ENCODE measurements at regions not wholly inside any gene's neighbourhood (a gene's known extent, or its start where the extent isn't known, plus 50 kb on each side); places are given as distances from the start of the nearest gene placed in this dataset.

- no peak overlapping the region for H3K27ac ChIP-seq (ENCODE audit: low read depth, low read length)
- no peaks in the 10 kb centered on the region for H3K4me1 ChIP-seq (ENCODE audit: insufficient read depth, low read length)
- no peak overlapping the region for H3K4me3 ChIP-seq (ENCODE audit: low read length in 2 of 2)
- no peaks in the 10 kb centered on the region for H3K36me3 ChIP-seq (ENCODE audit: insufficient read depth, low read length)
- peaks cover 0 to 5% (median 0%) of the 10 kb centered on the region in 8 donors for H3K9me3 Mint-ChIP-seq
- no peaks in the 10 kb centered on the region for H3K36me3 Mint-ChIP-seq
- intact Hi-C loops (cut with micrococcal nuclease), result no loop called here
- H3K27me3 Mint-ChIP-seq, result peaks cover 4 to 13% of the 10 kb centered on the region in 2 donors
- H3K4me3 Mint-ChIP-seq, result no peak overlapping the region
- H3K27me3 ChIP-seq (ENCODE audit: insufficient read depth, low read length), result no peaks in the 10 kb centered on the region
- DNase-seq, result no peak
- POLR2A ChIA-PET (ENCODE audit: partially characterized antibody), result no interaction called here
- peak overlapping the region in 1 of 7 donors; percentile 71 for H3K27ac Mint-ChIP-seq
- H3K9me3 ChIP-seq (ENCODE audit: control insufficient read depth in 1 of 2, low read length in 2 of 2), result no peaks in the 10 kb centered on the region
- CTCF ChIA-PET (ENCODE audit: partially characterized antibody), result no interaction called here
- H3K4me1 Mint-ChIP-seq, result no peaks in the 10 kb centered on the region
These were observed 88.8 kb upstream of the ALDH1A3 start for GRCh38 chr15:100790786-100791265.

GRCh38 chr15:100794008-100794407 lies 85.6 kb upstream of the ALDH1A3 start:
- intact Hi-C loops (cut with micrococcal nuclease), result no loop called here
- CTCF ChIA-PET (ENCODE audit: partially characterized antibody), result no interaction called here
- POLR2A ChIA-PET (ENCODE audit: partially characterized antibody), result no interaction called here
- H3K9me3 ChIP-seq (ENCODE audit: control insufficient read depth in 1 of 2, low read length in 2 of 2), result no peaks in the 10 kb centered on the region
- DNase-seq, result no peak
- no peak overlapping the region for H3K4me3 ChIP-seq (ENCODE audit: low read length in 2 of 2)
- Mint-ChIP-seq H3K27me3 (peaks cover 6 to 12% of the 10 kb centered on the region in 2 donors), H3K9me3 (peaks cover 0 to 10% (median under 1%) of the 10 kb centered on the region in 8 donors), H3K4me3 (no peak overlapping the region), H3K4me1 (no peaks in the 10 kb centered on the region), H3K27ac (no peak overlapping the region), H3K36me3 (no peaks in the 10 kb centered on the region)
- H3K27ac ChIP-seq (ENCODE audit: low read depth, low read length), result no peak overlapping the region
- no peaks in the 10 kb centered on the region for H3K27me3 ChIP-seq (ENCODE audit: insufficient read depth, low read length)
- no peaks in the 10 kb centered on the region for H3K36me3 ChIP-seq (ENCODE audit: insufficient read depth, low read length)
- H3K4me1 ChIP-seq (ENCODE audit: insufficient read depth, low read length), result no peaks in the 10 kb centered on the region

GRCh38 chr15:100801256-100801900 lies 78.3 kb upstream of the ALDH1A3 start:
- Mint-ChIP-seq H3K27me3 (peaks cover 2 to 5% of the 10 kb centered on the region in 2 donors), H3K9me3 (peaks cover 0 to 11% (median 4%) of the 10 kb centered on the region in 8 donors), H3K4me3 (no peak overlapping the region), H3K4me1 (no peaks in the 10 kb centered on the region), H3K36me3 (no peaks in the 10 kb centered on the region), H3K27ac (no peak overlapping the region)
- ChIA-PET CTCF (ENCODE audit: partially characterized antibody) (no interaction called here), POLR2A (ENCODE audit: partially characterized antibody) (no interaction called here)
- Histone ChIP-seq H3K36me3 (ENCODE audit: insufficient read depth, low read length) (no peaks in the 10 kb centered on the region), H3K4me3 (ENCODE audit: low read length in 2 of 2) (no peak overlapping the region), H3K4me1 (ENCODE audit: insufficient read depth, low read length) (no peaks in the 10 kb centered on the region), H3K9me3 (ENCODE audit: control insufficient read depth in 1 of 2, low read length in 2 of 2) (no peaks in the 10 kb centered on the region), H3K27me3 (ENCODE audit: insufficient read depth, low read length) (no peaks in the 10 kb centered on the region), H3K27ac (ENCODE audit: low read depth, low read length) (no peak overlapping the region)
- DNase-seq, result no peak
- intact Hi-C loops (cut with micrococcal nuclease), result no loop called here

GRCh38 chr15:100802421-100803170 lies 77.0 kb upstream of the ALDH1A3 start:
- Histone ChIP-seq H3K36me3 (ENCODE audit: insufficient read depth, low read length) (no peaks in the 10 kb centered on the region), H3K4me1 (ENCODE audit: insufficient read depth, low read length) (no peaks in the 10 kb centered on the region), H3K27ac (ENCODE audit: low read depth, low read length) (no peak overlapping the region), H3K9me3 (ENCODE audit: control insufficient read depth in 1 of 2, low read length in 2 of 2) (no peaks in the 10 kb centered on the region), H3K27me3 (ENCODE audit: insufficient read depth, low read length) (no peaks in the 10 kb centered on the region), H3K4me3 (ENCODE audit: low read length in 2 of 2) (no peak overlapping the region)
- no peaks in the 10 kb centered on the region for H3K36me3 Mint-ChIP-seq
- peaks cover under 1 to 6% of the 10 kb centered on the region in 2 donors for H3K27me3 Mint-ChIP-seq
- intact Hi-C loops (cut with micrococcal nuclease), result no loop called here
- H3K9me3 Mint-ChIP-seq, result peaks cover 0 to 12% (median 4%) of the 10 kb centered on the region in 8 donors
- H3K4me3 Mint-ChIP-seq, result no peak overlapping the region
- POLR2A ChIA-PET (ENCODE audit: partially characterized antibody), result no interaction called here
- CTCF ChIA-PET (ENCODE audit: partially characterized antibody), result no interaction called here
- no peak for DNase-seq
- H3K27ac Mint-ChIP-seq, result no peak overlapping the region
- H3K4me1 Mint-ChIP-seq, result no peaks in the 10 kb centered on the region

GRCh38 chr15:100803171-100803440 lies 76.5 kb upstream of the ALDH1A3 start:
- Mint-ChIP-seq H3K9me3 (peaks cover 0 to 14% (median 4%) of the 10 kb centered on the region in 8 donors), H3K4me1 (no peaks in the 10 kb centered on the region), H3K27ac (no peak overlapping the region), H3K36me3 (no peaks in the 10 kb centered on the region), H3K4me3 (no peak overlapping the region), H3K27me3 (peaks cover 0 to 6% of the 10 kb centered on the region in 2 donors)
- ChIA-PET CTCF (ENCODE audit: partially characterized antibody) (interaction anchor here (1.1 kb wide), 1 partner anchor 34 kb away, joined by 3 read pairs; no protein-coding TSS in a partner anchor), POLR2A (ENCODE audit: partially characterized antibody) (no interaction called here)
- DNase-seq, result no peak
- no peaks in the 10 kb centered on the region for H3K4me1 ChIP-seq (ENCODE audit: insufficient read depth, low read length)
- H3K27ac ChIP-seq (ENCODE audit: low read depth, low read length), result no peak overlapping the region
- intact Hi-C loops (cut with micrococcal nuclease), result no loop called here
- H3K4me3 ChIP-seq (ENCODE audit: low read length in 2 of 2), result no peak overlapping the region
- no peaks in the 10 kb centered on the region for H3K27me3 ChIP-seq (ENCODE audit: insufficient read depth, low read length)
- no peaks in the 10 kb centered on the region for H3K9me3 ChIP-seq (ENCODE audit: control insufficient read depth in 1 of 2, low read length in 2 of 2)
- no peaks in the 10 kb centered on the region for H3K36me3 ChIP-seq (ENCODE audit: insufficient read depth, low read length)

- Histone ChIP-seq H3K36me3 (ENCODE audit: insufficient read depth, low read length) (no peaks in the 10 kb centered on the region), H3K27me3 (ENCODE audit: insufficient read depth, low read length) (no peaks in the 10 kb centered on the region), H3K27ac (ENCODE audit: low read depth, low read length) (no peak overlapping the region), H3K4me3 (ENCODE audit: low read length in 2 of 2) (no peak overlapping the region), H3K4me1 (ENCODE audit: insufficient read depth, low read length) (no peaks in the 10 kb centered on the region), H3K9me3 (ENCODE audit: control insufficient read depth in 1 of 2, low read length in 2 of 2) (no peaks in the 10 kb centered on the region)
- Mint-ChIP-seq H3K36me3 (no peaks in the 10 kb centered on the region), H3K4me1 (no peaks in the 10 kb centered on the region), H3K9me3 (peaks cover 0 to 18% (median 3%) of the 10 kb centered on the region in 8 donors), H3K27me3 (peaks cover 0 to 2% of the 10 kb centered on the region in 2 donors), H3K27ac (no peak overlapping the region), H3K4me3 (no peak overlapping the region)
- ChIA-PET POLR2A (ENCODE audit: partially characterized antibody) (no interaction called here), CTCF (ENCODE audit: partially characterized antibody) (no interaction called here)
- intact Hi-C loops (cut with micrococcal nuclease), result no loop called here
- DNase-seq, result no peak
These were observed 73.5 kb upstream of the ALDH1A3 start for GRCh38 chr15:100806157-100806556.

- intact Hi-C loops (cut with micrococcal nuclease), result no loop called here
- Histone ChIP-seq H3K27me3 (ENCODE audit: insufficient read depth, low read length) (no peaks in the 10 kb centered on the region), H3K4me3 (ENCODE audit: low read length in 2 of 2) (no peak overlapping the region), H3K4me1 (ENCODE audit: insufficient read depth, low read length) (no peaks in the 10 kb centered on the region), H3K27ac (ENCODE audit: low read depth, low read length) (no peak overlapping the region), H3K36me3 (ENCODE audit: insufficient read depth, low read length) (no peaks in the 10 kb centered on the region), H3K9me3 (ENCODE audit: control insufficient read depth in 1 of 2, low read length in 2 of 2) (no peaks in the 10 kb centered on the region)
- POLR2A ChIA-PET (ENCODE audit: partially characterized antibody), result no interaction called here
- no peak for DNase-seq
- H3K4me1 Mint-ChIP-seq, result no peaks in the 10 kb centered on the region
- H3K9me3 Mint-ChIP-seq, result peaks cover 0 to 13% (median 3%) of the 10 kb centered on the region in 8 donors
- no peaks in the 10 kb centered on the region for H3K36me3 Mint-ChIP-seq
- CTCF ChIA-PET (ENCODE audit: partially characterized antibody), result no interaction called here
- H3K27me3 Mint-ChIP-seq, result peaks cover 0 to 3% of the 10 kb centered on the region in 2 donors
- no peak overlapping the region for H3K27ac Mint-ChIP-seq
- no peak overlapping the region for H3K4me3 Mint-ChIP-seq
These were observed 72.6 kb upstream of the ALDH1A3 start for GRCh38 chr15:100807028-100807427.

Measured in CD4-positive, alpha-beta memory T cell (primary cell).